ENCODE measurements at regions not wholly inside any gene's neighbourhood (a gene's known extent, or its start where the extent isn't known, plus 50 kb on each side); places are given as distances from the start of the nearest gene placed in this dataset.

DNA sequence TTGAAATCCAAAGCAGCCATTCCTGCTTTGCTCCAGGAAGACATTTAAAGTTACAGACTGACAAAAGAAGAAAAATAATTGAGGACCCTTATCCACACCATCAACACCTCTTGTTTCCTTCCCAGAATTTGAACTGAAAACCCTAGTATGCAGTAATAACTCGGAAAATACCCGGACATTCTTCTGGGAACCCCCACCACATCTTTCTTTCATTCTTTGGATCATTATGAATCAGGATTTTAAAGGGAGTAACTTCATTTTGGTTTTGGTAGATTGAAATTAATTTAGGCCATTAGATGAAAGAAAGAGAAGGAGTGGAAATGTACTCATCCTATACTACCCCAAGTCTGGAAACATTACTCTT, 213.8 kb upstream of the MARCKS start:
- TF ChIP-seq, protein P1, sequence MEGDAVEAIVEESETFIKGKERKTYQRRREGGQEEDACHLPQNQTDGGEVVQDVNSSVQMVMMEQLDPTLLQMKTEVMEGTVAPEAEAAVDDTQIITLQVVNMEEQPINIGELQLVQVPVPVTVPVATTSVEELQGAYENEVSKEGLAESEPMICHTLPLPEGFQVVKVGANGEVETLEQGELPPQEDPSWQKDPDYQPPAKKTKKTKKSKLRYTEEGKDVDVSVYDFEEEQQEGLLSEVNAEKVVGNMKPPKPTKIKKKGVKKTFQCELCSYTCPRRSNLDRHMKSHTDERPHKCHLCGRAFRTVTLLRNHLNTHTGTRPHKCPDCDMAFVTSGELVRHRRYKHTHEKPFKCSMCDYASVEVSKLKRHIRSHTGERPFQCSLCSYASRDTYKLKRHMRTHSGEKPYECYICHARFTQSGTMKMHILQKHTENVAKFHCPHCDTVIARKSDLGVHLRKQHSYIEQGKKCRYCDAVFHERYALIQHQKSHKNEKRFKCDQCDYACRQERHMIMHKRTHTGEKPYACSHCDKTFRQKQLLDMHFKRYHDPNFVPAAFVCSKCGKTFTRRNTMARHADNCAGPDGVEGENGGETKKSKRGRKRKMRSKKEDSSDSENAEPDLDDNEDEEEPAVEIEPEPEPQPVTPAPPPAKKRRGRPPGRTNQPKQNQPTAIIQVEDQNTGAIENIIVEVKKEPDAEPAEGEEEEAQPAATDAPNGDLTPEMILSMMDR (IDR thresholded peaks at IDR 0.05; ENCODE audit: low read depth, low read length), result no peak
- H3K4me3 ChIP-seq (ENCODE audit: low read depth, low read length), result no peak overlapping the region

DNA sequence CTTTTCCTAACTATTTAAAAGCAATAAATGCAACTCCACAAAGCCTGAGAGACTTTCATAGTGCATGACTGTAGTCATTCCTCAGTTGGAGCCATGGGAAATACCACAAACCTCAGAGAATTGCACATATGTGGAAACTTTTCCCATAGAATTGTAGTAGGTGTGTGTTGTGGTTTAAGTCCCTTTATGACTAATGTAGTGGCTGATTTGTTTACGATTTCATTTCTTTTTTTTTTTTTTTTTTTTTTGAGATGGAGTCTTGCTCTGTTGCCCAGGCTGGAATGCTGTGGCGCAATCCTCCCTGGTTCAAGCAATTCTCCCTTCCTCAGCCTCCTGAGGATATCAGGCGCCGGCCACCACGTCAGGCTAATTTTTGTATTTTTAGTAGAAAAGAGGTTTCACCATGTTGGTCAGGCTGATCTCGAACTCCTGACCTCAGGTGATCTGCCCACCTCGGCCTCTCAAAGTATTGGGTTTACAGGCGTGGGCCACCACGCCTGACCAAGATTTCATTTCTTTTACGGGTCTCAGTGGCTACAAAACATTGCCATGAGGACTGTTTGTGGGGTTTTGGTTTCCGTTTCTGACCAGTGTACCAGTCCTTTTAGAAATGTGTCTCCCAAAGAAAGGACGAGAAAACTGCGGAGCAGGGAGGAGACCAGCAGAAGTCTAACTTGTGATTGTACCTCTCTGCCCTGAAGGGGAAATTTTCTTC, 212.1 kb upstream of the MARCKS start:
- TF ChIP-seq, protein P1 (IDR thresholded peaks at IDR 0.05; ENCODE audit: low read depth, low read length), result no peak

GRCh38 chr6:113645576-113645970, 211.6 kb upstream of the MARCKS start:
- H3K4me3 ChIP-seq (ENCODE audit: low read depth, low read length), result no peak overlapping the region
- TF ChIP-seq, protein P1 (IDR thresholded peaks at IDR 0.05; ENCODE audit: low read depth, low read length), result no peak

More for the DNA sequence above, 212.1 kb upstream of the MARCKS start:
- H3K4me3 ChIP-seq (ENCODE audit: low read depth, low read length), result no peak overlapping the region

GRCh38 chr6:113645986-113646385, 211.2 kb upstream of the MARCKS start:
- H3K4me3 ChIP-seq (ENCODE audit: low read depth, low read length), result no peak overlapping the region

GRCh38 chr6:113646701-113647100, 210.4 kb upstream of the MARCKS start:
- H3K4me3 ChIP-seq (ENCODE audit: low read depth, low read length), result no peak overlapping the region
- TF ChIP-seq, protein P1 (IDR thresholded peaks at IDR 0.05; ENCODE audit: low read depth, low read length), result no peak

More at GRCh38 chr6:113645986-113646385, 211.2 kb upstream of the MARCKS start:
- TF ChIP-seq, protein P1 (IDR thresholded peaks at IDR 0.05; ENCODE audit: low read depth, low read length), result no peak

- no peak overlapping the region for H3K4me3 ChIP-seq (ENCODE audit: low read depth, low read length)
- TF ChIP-seq, protein P1 (IDR thresholded peaks at IDR 0.05; ENCODE audit: low read depth, low read length), result no peak
Observed at GRCh38 chr6:113647143-113647889, 209.8 kb upstream of the MARCKS start.

DNA sequence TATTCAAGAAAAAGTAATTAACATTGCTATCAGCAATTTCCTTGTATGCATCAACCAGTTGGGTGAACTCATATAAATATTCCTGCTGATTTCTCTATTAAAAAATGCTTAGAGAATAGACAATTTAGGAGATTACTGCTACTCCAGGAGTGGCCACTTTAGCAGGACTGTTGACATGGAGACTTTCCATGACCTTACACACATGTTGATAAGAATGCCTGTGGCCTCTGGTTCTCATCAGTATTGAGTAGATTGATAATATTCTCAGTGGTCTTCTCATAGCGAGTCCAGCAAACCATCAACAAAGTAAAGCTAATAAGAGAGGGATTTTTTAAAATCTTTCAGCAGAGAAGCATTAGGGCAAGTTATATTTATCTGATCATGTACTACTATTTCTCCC, 208.4 kb upstream of the MARCKS start:
- TF ChIP-seq, protein P1 (IDR thresholded peaks at IDR 0.05; ENCODE audit: low read depth, low read length), result no peak
- no peak overlapping the region for H3K4me3 ChIP-seq (ENCODE audit: low read depth, low read length)
